CD4-positive, alpha-beta T cell treated with Interleukin-4 for 1 hour (primary cell): ENCODE measurements at regions not wholly inside any gene's neighbourhood (a gene's known extent, or its start where the extent isn't known, plus 50 kb on each side); places are given as distances from the start of the nearest gene placed in this dataset.

Experiments
- DNase-seq, 2 donors: peaks; one replicate each; pipeline ENCODE4 v3.0.0-alpha.2; 2020 to 2022

- DNase-seq: no peak
Observed at GRCh38 chr22:44366372-44367300, 53.9 kb upstream of the SHISAL1 start.

GRCh38 chr22:44365832-44366231, 53.1 kb upstream of the SHISAL1 start:
- no peak for DNase-seq

GRCh38 chr22:44365191-44365590, 52.4 kb upstream of the SHISAL1 start:
- no peak for DNase-seq

GRCh38 chr22:44364751-44365130, 52.0 kb upstream of the SHISAL1 start:
- no peak for DNase-seq

GRCh38 chr22:44363980-44364750, 51.4 kb upstream of the SHISAL1 start:
- DNase-seq: no peak

GRCh38 chr22:44363013-44363979, 50.5 kb upstream of the SHISAL1 start:
- no peak for DNase-seq

GRCh38 chr22:44362249-44363012, 49.7 kb upstream of the SHISAL1 start:
- DNase-seq: no peak
